ENCODE measurements at regions not wholly inside any gene's neighbourhood (a gene's known extent, or its start where the extent isn't known, plus 50 kb on each side); places are given as distances from the start of the nearest gene placed in this dataset.

DNA sequence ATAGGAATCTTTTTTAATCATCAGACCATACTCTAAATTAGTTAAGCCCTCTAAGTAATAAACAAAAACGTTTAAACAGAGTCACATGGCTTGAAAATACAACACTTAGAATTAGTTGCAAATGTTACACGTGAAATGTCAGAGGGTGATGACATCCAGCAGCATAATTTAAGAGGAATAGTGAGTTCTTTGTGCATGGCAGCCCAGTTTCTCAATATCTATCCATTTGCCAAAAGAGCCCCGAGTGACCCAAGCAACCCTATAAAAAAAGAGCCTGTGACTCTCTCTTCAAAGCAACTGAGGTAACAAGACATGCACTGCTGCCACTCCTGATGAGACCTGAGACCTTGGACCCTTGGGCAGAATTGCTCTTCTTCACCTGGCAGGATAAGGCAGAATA lies 96.9 kb upstream of the RASA1 start:
- DNase-seq (ENCODE audit: low read depth, low spot score) (no peak), ATAC-seq (no peak)
- ChIA-PET POLR2A (no interaction called here), CTCF (no interaction called here)
- Histone ChIP-seq H3K27ac (ENCODE audit: low read length) (no peak overlapping the region), H3K4me1 (ENCODE audit: control insufficient read depth, insufficient read depth, low read length) (no peaks in the 10 kb centered on the region), H3K36me3 (ENCODE audit: control insufficient read depth, insufficient read depth, low read length) (no peaks in the 10 kb centered on the region), H3K27me3 (ENCODE audit: control insufficient read depth, insufficient read depth, low read length) (no peaks in the 10 kb centered on the region), H3K4me3 (ENCODE audit: low read depth in 2 of 2, low read length in 2 of 2) (no peak overlapping the region), H3K9me3 (ENCODE audit: control insufficient read depth, insufficient read depth, low read depth, low read length) (no peaks in the 10 kb centered on the region)
- in situ Hi-C loops (cut with HindIII; ENCODE audit: low pct_unique_long_range_greater_than_20kb, low sequenced_read_pairs) (no loop called here), intact Hi-C loops (cut with micrococcal nuclease; ENCODE audit: unreplicated experiment) (no loop called here)
- TF ChIP-seq POLR2AphosphoS5 (IDR thresholded peaks at IDR 0.05; ENCODE audit: low read depth, low read length): no peak
- no TSS peak for BruUV-seq (replicated peaks)

DNA sequence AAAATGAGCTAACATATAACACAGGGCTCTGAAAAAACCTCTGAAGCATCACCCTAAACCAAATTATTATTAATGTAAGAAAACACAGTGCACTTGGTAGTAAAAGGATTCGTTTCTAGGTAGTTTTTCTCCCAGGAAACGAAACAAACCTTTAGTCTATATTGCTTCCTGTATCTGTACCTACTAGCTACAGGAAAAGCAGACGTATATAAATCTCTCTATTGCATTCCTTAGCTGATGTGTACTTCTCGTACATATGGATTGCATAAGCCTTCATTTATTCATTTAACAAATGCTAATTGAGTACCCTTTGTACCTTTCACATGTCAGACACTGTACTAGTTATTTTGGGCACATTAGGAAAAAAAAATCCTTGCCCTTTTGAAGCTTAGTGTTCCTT lies 85.0 kb upstream of the RASA1 start:
- no peaks in the 10 kb centered on the region for H3K9me3 ChIP-seq (ENCODE audit: control insufficient read depth, insufficient read depth, low read depth, low read length)
- TF ChIP-seq TCF7L2 (IDR thresholded peaks at IDR 0.05; ENCODE audit: low read depth, low read length) (no peak), POLR2AphosphoS5 (IDR thresholded peaks at IDR 0.05; ENCODE audit: low read depth, low read length) (no peak), SIN3A (IDR thresholded peaks at IDR 0.05; ENCODE audit: borderline replicate concordance, insufficient read depth, low read depth, low read length) (no peak)
- TF ChIP-seq, protein P1, sequence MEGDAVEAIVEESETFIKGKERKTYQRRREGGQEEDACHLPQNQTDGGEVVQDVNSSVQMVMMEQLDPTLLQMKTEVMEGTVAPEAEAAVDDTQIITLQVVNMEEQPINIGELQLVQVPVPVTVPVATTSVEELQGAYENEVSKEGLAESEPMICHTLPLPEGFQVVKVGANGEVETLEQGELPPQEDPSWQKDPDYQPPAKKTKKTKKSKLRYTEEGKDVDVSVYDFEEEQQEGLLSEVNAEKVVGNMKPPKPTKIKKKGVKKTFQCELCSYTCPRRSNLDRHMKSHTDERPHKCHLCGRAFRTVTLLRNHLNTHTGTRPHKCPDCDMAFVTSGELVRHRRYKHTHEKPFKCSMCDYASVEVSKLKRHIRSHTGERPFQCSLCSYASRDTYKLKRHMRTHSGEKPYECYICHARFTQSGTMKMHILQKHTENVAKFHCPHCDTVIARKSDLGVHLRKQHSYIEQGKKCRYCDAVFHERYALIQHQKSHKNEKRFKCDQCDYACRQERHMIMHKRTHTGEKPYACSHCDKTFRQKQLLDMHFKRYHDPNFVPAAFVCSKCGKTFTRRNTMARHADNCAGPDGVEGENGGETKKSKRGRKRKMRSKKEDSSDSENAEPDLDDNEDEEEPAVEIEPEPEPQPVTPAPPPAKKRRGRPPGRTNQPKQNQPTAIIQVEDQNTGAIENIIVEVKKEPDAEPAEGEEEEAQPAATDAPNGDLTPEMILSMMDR (IDR thresholded peaks at IDR 0.05): no peak
- TF ChIP-seq, protein P2, sequence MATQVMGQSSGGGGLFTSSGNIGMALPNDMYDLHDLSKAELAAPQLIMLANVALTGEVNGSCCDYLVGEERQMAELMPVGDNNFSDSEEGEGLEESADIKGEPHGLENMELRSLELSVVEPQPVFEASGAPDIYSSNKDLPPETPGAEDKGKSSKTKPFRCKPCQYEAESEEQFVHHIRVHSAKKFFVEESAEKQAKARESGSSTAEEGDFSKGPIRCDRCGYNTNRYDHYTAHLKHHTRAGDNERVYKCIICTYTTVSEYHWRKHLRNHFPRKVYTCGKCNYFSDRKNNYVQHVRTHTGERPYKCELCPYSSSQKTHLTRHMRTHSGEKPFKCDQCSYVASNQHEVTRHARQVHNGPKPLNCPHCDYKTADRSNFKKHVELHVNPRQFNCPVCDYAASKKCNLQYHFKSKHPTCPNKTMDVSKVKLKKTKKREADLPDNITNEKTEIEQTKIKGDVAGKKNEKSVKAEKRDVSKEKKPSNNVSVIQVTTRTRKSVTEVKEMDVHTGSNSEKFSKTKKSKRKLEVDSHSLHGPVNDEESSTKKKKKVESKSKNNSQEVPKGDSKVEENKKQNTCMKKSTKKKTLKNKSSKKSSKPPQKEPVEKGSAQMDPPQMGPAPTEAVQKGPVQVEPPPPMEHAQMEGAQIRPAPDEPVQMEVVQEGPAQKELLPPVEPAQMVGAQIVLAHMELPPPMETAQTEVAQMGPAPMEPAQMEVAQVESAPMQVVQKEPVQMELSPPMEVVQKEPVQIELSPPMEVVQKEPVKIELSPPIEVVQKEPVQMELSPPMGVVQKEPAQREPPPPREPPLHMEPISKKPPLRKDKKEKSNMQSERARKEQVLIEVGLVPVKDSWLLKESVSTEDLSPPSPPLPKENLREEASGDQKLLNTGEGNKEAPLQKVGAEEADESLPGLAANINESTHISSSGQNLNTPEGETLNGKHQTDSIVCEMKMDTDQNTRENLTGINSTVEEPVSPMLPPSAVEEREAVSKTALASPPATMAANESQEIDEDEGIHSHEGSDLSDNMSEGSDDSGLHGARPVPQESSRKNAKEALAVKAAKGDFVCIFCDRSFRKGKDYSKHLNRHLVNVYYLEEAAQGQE (IDR thresholded peaks at IDR 0.05; ENCODE audit: insufficient read depth in 1 of 2, low read depth in 2 of 2, low read length in 1 of 2): no peak
- ChIA-PET CTCF (no interaction called here), POLR2A (no interaction called here)
- H3K36me3 ChIP-seq (ENCODE audit: control insufficient read depth, insufficient read depth, low read length): no peaks in the 10 kb centered on the region
- no TSS peak for BruUV-seq (replicated peaks)
- in situ Hi-C loops (cut with HindIII; ENCODE audit: low pct_unique_long_range_greater_than_20kb, low sequenced_read_pairs): no loop called here
- no peak overlapping the region for H3K4me3 ChIP-seq (ENCODE audit: low read depth in 2 of 2, low read length in 2 of 2)
- no peak for DNase-seq (ENCODE audit: low read depth, low spot score)
- intact Hi-C loops (cut with micrococcal nuclease; ENCODE audit: unreplicated experiment): no loop called here
- no peak for ATAC-seq
- H3K27ac ChIP-seq (ENCODE audit: low read length): no peak overlapping the region
- H3K27me3 ChIP-seq (ENCODE audit: control insufficient read depth, insufficient read depth, low read length): no peaks in the 10 kb centered on the region
- no peaks in the 10 kb centered on the region for H3K4me1 ChIP-seq (ENCODE audit: control insufficient read depth, insufficient read depth, low read length)

DNA sequence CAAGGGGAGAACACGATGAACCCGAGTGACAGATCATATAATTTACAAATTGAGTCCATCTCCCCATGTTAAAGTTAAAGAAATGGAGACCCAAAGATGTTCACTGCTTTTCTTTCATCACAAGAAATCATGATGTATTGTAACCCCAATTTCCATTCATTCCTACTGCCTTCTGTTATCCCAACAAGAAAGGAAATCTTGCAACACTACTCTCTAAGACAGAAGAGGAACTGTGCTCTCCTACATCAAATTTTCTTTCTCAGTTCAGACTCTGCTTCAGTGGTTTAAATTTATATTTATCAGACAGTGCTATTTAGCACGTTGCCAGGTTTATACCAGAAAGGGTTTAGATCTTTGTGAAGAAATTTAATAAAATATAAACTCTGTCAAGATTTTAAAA lies 83.8 kb upstream of the RASA1 start:
- H3K4me1 ChIP-seq (ENCODE audit: control insufficient read depth, insufficient read depth, low read length): no peaks in the 10 kb centered on the region
- POLR2A ChIA-PET: no interaction called here
- no TSS peak for BruUV-seq (replicated peaks)
- H3K9me3 ChIP-seq (ENCODE audit: control insufficient read depth, insufficient read depth, low read depth, low read length): no peaks in the 10 kb centered on the region
- H3K27ac ChIP-seq (ENCODE audit: low read length): no peak overlapping the region
- no peaks in the 10 kb centered on the region for H3K36me3 ChIP-seq (ENCODE audit: control insufficient read depth, insufficient read depth, low read length)
- no peaks in the 10 kb centered on the region for H3K27me3 ChIP-seq (ENCODE audit: control insufficient read depth, insufficient read depth, low read length)
- TF ChIP-seq, protein P1 (IDR thresholded peaks at IDR 0.05): no peak
- TF ChIP-seq POLR2AphosphoS5 (IDR thresholded peaks at IDR 0.05; ENCODE audit: low read depth, low read length): no peak
- TF ChIP-seq, protein P2 (IDR thresholded peaks at IDR 0.05; ENCODE audit: insufficient read depth in 1 of 2, low read depth in 2 of 2, low read length in 1 of 2): no peak
- TF ChIP-seq SIN3A (IDR thresholded peaks at IDR 0.05; ENCODE audit: borderline replicate concordance, insufficient read depth, low read depth, low read length): no peak
- no peak for TF ChIP-seq TCF7L2 (IDR thresholded peaks at IDR 0.05; ENCODE audit: low read depth, low read length)
- in situ Hi-C loops (cut with HindIII; ENCODE audit: low pct_unique_long_range_greater_than_20kb, low sequenced_read_pairs) (no loop called here), intact Hi-C loops (cut with micrococcal nuclease; ENCODE audit: unreplicated experiment) (no loop called here)
- CTCF ChIA-PET: no interaction called here
- ATAC-seq: no peak
- no peak for DNase-seq (ENCODE audit: low read depth, low spot score)
- no peak overlapping the region for H3K4me3 ChIP-seq (ENCODE audit: low read depth in 2 of 2, low read length in 2 of 2)
